Posterior cingulate gyrus (tissue), 11 donors: ENCODE measurements at regions not wholly inside any gene's neighbourhood (a gene's known extent, or its start where the extent isn't known, plus 50 kb on each side); places are given as distances from the start of the nearest gene placed in this dataset.
A peak's percentile ranks its signal among the peaks of the same experiment; 100 is the strongest.

Source experiments
- DNase-seq, 10 donors: peaks; one replicate each; pipeline versions ENCODE4 v3.0.0 to v3.0.0-alpha.2; 2020 to 2021; ENCODE audit warnings: mixed read lengths in 3 of 10
- intact Hi-C: fragments of 100-400 bp; cut with DNase I; formaldehyde crosslinking; loops from one replicate; pipeline ENCODE4 v1.15.1; 2023

DNA sequence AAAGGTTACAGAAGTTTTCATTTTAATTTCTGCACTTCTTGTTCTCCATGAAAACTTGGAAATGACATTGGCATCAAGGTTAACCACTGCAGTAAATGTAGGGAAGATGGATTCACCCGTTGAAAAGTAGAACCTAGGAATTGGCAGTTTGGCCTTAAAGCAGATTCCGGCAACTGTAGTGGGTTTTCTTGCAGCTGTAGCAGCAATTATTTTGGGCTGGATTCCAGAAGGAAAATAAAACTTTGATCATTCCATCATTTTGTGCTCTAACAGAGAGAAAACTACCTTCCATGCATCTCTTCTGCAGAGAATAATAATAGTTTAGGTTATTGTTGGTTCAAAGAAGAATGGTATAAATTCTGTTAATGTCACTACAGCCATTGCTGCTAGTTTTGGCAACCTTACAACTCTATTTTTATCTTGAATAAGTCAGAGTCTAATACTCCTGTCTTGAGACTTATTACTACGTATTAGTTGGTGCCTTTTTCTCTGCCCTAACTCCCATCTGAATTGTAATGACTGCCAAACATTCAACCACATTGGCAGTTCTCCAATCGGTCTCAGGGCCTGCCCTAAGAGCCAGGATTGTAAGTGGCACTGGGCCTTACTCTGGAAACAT lies 178.1 kb upstream of the PIEZO2 start:
- peak in 1 of 10 donors; percentile 65 for DNase-seq
- intact Hi-C loops, result no loop called here

DNA sequence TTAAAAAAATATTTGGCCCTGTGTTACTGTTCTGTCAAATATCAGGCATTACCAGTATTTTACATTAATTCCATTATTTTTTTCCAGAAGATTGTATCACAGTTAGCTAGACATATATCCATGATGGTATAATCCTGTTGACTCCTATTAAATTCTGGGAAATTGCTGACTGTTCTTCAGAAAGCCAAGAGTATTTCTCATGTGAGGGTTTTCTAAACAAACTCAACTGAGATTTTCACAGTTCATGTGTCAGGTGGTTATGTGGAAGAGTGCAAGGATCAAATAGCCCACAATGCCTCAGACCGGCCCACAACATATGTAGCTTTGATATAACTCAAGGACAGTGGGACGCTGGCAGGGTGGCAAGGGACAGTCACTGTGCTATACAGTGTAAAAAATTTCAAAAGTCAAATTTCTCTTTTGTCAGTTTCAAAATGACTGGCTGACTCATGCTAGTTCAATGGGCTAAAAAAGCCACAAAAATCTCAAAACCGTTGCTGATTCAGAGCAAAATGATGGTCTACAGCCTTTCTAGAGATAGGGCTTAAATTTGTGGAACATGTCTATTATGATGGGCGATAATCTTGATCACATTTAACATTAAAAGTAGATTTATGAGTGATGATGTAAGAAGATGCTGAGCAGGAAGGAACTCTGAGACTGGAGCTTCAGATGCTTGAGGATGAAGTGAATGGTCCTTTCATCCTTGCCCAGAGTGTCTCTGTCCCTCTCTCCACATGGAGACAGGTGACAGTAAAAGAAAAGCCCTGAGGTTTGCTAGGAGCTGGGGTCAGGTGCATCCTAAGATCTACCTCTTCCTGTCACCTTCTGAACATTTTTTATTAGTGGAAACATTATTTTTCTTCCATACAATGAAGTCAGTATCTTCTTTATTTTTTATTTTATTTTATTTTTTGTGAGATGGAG lies 175.8 kb upstream of the PIEZO2 start:
- intact Hi-C loops, result no loop called here
- no peak for DNase-seq

DNA sequence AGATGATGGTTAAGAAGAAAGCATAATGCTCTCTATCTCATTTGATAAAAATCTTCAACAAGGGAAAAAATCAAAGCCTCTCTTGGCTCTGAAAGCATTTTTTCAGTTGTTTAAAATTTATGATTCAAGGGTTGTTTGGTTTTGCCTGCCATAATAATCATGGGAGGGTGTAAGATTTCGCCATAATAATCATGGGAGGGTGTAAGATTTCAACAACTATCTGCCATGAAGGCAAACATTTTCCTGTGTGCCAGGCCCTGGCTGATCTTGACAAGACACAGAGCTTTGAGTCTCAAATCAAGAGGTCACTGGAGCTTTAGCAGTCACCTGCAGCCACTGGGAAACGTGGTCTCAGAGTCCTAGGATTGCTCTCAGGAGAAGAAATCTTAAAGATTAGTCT lies 175.1 kb upstream of the PIEZO2 start:
- DNase-seq, result no peak
- intact Hi-C loops, result no loop called here

DNA sequence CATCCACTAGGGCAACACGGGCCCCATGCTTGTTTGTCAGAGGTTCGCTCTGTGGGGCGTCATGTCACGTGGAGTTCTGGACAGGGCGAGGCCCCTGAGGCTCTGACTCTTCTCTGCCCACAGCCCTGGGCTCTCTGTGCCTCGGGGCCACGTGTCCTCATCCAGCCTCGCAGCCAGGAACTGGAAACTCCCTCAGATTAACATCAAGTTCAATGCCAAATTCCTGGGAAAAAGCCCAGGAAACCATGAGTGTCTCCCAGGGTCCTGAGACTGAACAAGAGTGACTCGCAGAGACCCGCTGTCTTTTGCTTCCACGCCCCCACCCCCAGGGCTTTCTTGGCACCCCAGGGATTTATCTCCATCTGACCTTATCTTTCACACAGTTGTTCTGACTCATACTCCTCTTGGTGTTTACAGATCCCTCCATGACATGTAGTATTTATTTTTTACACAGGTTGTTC lies 174.0 kb upstream of the PIEZO2 start:
- peak in 1 of 10 donors; percentile 58 for DNase-seq
- intact Hi-C loops, result no loop called here

DNA sequence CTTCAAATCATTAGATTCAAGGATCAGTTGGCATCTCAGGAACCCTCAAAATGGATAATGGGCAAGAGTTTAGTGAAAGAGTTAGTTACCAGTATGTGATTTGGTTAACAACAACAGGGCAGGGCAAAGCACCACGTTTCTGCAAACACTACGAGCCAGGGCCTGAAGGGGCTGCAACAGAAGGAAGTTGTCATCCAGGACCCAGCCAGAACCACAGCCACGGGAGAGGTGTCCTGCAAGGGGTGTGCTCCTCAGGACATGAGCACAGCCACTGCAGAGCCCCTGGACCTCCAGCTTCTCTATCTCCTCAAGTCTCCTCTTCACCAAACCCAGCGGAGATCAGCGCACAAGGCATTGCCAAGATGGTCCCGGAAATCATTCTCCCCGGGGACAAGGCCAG lies 173.3 kb upstream of the PIEZO2 start:
- DNase-seq, result peak in 1 of 10 donors; percentile 68
- intact Hi-C loops, result no loop called here

DNA sequence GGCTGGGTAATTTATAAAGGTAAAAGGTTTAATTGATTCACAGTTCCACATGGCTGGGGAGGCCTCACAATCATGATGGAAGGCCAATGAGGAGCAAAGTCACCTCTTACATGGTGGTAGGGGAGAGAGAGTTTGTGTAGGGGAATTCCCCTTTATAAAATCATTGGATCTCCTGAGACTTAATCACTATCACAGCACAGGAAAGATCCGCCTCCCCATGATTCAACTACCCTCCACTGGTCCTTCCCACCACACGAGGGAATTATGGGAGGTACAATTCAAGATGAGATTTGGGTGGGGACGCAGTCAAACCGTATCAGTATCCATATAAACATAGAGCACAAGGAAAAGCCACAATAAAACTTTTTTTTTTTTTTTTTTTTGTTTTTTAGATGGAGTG lies 172.6 kb upstream of the PIEZO2 start:
- intact Hi-C loops, result no loop called here
- DNase-seq, result no peak

DNA sequence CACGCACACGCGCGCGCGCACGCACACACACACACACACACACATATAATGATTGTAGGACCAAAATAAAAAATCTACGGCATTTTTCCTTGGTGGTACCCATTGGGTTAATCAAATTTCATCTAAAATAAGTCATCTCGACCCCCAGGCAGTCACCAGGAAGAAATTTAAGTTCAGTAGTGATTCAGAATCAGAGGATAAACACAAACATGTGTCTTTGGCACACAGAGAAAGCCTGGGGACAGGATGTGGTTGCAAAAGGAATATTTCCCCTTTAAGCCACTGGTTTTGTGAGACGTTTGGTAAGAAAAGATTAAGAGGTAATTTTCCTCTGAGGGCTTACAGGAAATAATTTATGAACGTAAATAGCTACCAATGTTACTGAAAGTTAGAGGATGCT lies 171.6 kb upstream of the PIEZO2 start:
- no peak for DNase-seq
- intact Hi-C loops, result no loop called here

DNA sequence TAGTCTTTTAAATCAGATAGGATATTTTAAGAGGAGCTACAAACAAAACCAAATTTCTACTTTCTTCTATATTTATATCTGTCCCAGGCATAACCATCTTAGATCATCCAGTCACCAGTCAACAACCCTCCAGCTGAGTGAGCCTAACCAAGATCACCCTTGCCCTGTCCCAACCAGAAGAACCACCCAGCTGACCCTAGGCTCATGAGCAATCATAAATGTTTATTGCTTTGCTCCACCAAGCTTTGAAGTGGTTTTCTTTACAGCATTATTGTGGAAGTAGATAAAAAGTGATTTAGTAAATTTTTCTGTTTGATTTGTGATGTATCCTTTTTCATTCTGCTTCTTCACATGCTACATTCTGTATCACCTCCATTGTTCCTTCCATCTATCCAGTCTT lies 167.2 kb upstream of the PIEZO2 start:
- no peak for DNase-seq
- intact Hi-C loops, result no loop called here

DNA sequence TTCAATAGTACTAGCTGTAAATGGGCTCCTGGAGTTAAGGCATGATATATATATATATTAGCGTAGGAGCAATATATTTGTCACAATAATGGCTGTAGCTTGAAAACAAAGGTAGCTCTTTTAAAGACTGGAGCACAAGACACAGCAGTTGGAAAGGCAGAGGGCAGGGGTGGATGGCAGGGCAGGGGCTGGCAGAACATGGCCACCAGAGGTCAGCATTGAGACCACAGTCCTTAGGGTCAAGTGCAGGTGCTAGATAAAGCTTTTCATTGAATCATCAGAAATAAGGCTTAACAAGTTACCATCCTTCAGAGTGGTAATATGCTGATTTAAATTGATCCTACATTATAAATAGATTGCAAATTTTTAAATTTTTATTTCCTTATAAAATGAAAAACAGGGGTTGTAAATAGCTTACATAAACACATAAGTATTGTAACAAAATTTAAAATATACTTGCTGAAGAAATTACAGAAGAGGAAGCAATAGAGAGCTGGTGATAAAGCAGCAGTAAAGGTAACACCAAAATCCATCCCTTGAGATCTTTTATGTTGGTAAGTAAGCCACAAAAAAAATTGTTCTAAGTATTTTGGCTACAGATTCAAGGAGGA lies 161.2 kb upstream of the PIEZO2 start:
- peak in 3 of 10 donors; percentile 14 to 57 (median 46) for DNase-seq
- intact Hi-C loops, result loop anchor here (2.0 kb wide), 1 partner anchor 242 kb away; no protein-coding TSS in a partner anchor

DNA sequence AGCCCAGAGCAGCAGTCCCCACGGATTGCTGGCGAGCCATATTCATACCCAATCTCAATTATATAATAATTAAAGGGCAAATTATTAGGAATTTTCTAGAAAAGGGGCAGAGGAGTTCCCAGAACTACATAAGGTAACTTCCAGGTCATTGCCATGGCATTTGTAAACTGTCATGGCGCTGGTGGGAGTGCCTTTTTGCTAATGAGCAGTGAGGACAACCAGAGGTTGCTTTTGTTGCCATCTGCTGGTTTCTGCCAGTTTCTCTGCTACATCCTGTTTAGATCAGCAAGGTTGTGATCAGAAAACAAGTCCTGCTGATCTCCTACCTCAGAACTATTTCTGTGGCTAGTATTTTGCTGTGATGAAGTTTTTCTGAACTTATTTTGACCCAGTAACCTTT lies 159.8 kb upstream of the PIEZO2 start:
- intact Hi-C loops, result loop anchor here (10.0 kb wide), 1 partner anchor 86 kb away; no protein-coding TSS in a partner anchor
- DNase-seq, result no peak

DNA sequence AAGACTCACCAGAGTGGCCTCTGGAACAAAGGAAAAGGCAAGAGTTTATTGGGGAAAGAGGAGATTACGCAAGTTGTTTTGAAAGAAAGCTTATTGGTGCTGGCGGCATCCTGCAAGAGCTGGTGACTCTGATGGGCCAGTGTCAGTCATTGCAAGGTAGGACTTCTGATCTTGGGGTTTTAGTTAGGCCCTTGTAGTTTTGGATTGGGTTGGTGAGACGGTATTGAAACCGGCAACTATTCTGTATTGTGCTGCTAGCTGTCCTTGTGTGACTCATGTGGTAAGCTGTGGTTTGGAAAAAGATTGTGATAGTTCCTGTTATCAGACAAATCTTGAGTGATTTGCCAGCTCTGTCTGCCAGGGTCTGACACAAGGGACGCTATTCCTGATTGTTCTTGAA lies 159.1 kb upstream of the PIEZO2 start:
- DNase-seq, result no peak
- intact Hi-C loops, result loop anchor here (10.0 kb wide), 1 partner anchor 86 kb away; no protein-coding TSS in a partner anchor

DNA sequence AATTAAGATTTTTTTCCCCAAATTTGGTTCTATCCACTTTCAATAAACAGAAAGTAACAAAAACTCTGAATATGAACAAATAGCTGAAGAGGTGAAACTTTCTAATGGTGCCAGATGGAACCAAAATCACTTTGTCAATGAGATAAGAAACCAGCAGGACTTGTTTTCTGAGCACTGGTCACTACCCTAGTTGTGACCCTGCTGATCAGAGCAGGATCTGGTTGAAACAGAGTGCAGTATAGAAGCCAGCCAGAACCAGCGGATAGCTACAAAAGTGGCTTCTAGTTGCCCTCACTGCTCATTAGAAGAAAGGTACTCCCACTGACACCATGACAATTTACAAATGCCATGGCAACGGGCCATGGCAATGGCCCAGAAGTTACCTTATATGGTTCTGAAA lies 158.3 kb upstream of the PIEZO2 start:
- no peak for DNase-seq
- intact Hi-C loops, result loop anchor here (10.0 kb wide), 1 partner anchor 87 kb away; no protein-coding TSS in a partner anchor

DNA sequence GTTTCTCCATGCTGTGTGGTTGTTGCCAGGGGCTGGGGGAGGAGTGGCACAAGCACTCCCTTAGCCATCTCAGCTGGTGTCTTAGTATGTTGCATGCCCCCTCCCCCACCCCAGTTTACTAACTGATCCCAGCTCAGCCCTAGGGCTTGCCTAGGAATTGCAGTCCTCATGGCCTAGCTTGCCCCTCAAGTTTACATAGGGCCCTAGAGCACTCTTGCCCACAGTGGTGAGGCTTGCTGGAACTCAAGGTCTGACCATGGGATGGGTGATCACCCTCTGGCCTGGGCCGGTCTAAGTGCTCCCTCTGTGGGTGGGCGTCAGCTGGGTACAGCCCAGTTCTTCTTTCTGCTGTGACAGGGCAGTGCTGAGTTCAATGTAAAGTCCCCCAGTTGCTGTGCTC lies 156.1 kb upstream of the PIEZO2 start:
- DNase-seq, result no peak
- intact Hi-C loops, result loop anchor here (10.0 kb wide), 1 partner anchor 89 kb away; no protein-coding TSS in a partner anchor

DNA sequence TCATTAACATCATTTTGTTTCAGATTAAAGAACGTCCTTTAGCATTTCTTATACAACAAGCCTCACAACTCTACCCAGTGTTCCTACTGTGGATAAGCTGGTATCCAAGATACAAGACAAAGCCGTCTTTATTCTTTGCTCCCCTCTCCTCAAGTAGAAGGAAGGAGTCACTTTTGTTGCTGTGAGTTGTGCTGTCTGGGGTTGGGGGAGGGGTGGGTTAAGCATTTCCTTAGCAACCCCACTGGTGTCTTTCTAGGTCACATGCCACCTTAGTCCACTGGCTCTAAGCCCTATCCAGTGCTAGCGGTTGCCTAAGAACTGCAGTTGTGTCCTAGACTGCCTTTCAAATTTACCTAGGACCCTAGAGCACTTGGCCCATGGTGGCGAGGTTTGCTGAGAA lies 155.6 kb upstream of the PIEZO2 start:
- no peak for DNase-seq
- intact Hi-C loops, result loop anchor here (10.0 kb wide), 1 partner anchor 90 kb away; no protein-coding TSS in a partner anchor

DNA sequence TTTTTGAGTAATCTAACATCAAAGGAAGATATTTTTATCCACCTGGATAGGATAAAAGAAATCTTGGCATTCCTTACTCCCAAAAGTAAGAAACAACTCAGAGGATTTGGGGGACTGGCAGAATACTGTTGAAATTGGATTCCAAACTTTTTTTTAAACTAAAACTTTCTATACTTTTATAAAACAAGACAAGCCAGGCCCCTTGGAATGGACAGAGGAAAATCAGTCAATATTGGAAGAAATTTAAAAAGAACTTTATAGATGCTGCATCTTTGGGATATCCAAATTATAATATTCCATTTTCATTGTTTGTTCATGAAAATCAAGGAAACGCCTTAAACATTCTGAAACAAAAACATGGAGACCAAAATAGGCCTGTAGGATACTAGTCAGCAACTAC lies 147.6 kb upstream of the PIEZO2 start:
- intact Hi-C loops, result no loop called here
- DNase-seq, result no peak

DNA sequence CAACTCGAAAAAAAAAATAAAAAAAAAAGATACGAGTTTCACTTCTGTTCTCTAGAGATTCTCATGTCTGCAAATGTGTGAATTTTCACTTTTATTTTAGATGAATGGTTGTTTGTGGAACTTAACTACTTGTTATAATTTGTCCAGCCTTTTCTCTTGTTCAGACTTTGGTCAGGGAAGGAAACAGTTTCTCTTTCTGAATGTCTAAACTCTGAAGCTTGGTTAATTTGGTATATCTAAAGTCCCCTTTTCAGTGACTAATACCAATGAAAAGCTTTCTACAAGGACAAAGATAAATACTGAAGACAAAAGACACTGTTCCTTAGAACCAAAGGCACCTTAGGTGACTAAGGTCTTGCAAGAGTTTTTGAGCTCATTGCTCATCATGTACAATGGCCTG lies 144.4 kb upstream of the PIEZO2 start:
- no peak for DNase-seq
- intact Hi-C loops, result no loop called here

DNA sequence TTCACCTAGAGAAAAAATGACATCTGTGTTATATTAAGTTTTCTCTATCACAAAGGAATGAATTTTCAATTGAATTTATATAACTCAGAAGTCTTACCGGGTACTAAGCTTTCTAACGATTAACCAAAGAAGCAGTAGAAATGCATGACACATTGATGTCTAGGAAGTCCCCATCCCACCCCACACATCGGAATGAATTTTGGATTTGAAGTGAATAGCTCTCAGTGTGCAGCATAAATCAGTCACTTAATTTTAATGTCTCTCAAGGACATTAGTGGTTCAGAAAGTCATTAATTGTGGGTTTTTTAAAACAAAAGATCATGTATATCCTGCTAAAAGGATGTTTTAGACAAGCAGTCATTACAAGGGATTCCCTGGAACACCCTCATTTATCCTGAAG lies 141.4 kb upstream of the PIEZO2 start:
- DNase-seq, result no peak
- intact Hi-C loops, result no loop called here

DNA sequence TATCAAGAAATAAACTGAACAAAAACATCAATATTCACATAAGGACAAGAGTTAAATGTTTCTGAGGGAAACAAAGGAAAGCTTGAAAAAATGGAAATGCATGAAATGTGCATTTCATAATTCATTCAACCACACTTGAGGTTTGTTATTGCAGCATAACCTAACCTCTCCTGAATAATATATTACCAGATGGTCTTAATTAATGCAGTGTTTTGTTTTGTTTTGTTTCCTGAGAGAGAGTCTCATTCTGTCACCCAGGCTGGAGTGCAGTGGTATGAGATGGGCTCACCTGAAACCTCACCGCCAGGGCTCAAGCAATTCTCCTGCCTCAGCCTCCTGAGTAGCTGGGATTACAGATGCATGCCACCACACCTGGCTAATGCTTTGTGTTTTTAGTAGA lies 139.9 kb upstream of the PIEZO2 start:
- no peak for DNase-seq
- intact Hi-C loops, result no loop called here

DNA sequence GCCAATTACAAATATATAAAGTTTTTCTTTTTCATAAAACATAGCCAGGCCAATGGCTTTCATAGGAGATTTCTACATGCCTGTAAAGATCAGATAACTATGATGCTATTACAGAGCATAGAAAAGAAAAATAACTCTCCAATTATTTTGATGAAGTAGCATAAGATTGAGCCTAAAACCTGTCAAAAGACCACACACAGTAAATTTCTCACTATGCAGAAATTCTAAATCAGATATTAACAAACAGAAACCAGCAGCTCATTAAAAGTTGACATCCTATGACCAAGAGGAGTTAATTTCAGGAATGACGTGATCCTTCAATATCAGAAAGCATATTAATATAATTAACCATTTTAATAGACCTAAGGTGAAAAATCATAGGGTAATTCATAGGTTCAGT lies 139.0 kb upstream of the PIEZO2 start:
- intact Hi-C loops, result no loop called here
- no peak for DNase-seq

DNA sequence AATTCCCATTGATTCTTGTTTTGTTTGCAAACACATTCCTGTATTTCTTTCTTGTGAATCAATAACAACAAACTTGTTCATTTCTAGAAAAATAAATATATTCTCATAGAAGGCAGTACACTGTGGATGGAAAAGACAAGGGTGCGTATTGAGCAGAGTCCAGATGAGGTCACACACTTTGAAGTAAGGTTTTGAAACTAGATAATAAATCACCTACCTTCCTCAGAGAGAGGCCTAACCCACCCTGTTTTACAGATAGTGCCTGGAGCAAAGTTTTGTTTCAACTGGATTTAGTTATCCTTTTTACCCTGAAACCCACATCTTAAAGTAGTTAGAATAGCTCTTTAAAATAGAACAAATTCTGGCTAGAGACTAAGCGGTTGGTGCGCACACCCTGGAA lies 137.1 kb upstream of the PIEZO2 start:
- DNase-seq, result no peak
- intact Hi-C loops, result no loop called here

DNA sequence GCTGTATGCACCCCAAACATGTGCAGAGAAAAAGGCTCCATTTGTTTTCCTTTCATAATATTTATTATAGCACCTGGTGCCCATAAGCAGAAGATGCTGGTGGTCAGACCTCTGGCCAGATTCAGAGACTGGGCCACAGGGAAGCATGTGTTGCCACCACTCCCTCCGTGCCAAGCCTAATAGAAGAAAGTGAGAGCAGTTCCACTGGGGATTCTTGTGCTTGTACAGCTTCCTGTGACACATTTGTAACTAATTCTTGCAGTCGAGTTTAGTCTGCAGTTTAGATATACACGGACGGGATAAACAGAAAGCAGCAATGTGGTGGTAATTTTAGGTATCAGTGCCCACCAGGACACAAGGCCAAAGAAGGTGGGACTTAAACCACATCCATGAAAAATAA lies 135.4 kb upstream of the PIEZO2 start:
- intact Hi-C loops, result no loop called here

More for the DNA sequence above, 135.4 kb upstream of the PIEZO2 start:
- DNase-seq, result no peak
